HUES64 (cell line): ENCODE measurements at regions not wholly inside any gene's neighbourhood (a gene's known extent, or its start where the extent isn't known, plus 50 kb on each side); places are given as distances from the start of the nearest gene placed in this dataset.

Experiments
- H3K27ac ChIP-seq: 2 replicates; pipeline ENCODE4 v1.7.0; 2013; ENCODE audit warnings: low read depth, low read length, inconsistent platforms
- H3K27me3 ChIP-seq: 2 replicates; pipeline ENCODE4 v1.6.1; 2013; ENCODE audit warnings: mild to moderate bottlenecking, low read length; ENCODE audit not compliant: insufficient read depth
- H3K36me3 ChIP-seq: 2 replicates; pipeline ENCODE4 v1.6.1; 2013; ENCODE audit warnings: mild to moderate bottlenecking, low read length; ENCODE audit not compliant: insufficient read depth
- H3K4me1 ChIP-seq: 2 replicates; pipeline ENCODE4 v1.6.1; 2013; ENCODE audit warnings: mild to moderate bottlenecking, low read length, moderate library complexity; ENCODE audit not compliant: insufficient read depth
- H3K4me3 ChIP-seq: 2 replicates; pipeline ENCODE4 v1.5.1; 2013; ENCODE audit warnings: mild to moderate bottlenecking, low read length, moderate library complexity
- H3K9ac ChIP-seq: 2 replicates; pipeline ENCODE4 v1.6.1; 2013; ENCODE audit warnings: mild to moderate bottlenecking, low read depth, low read length
- H3K9me3 ChIP-seq: 2 replicates; pipeline ENCODE4 v1.6.1; 2013; ENCODE audit warnings: low read depth, low read length; ENCODE audit not compliant: insufficient read depth
- WGBS: fragments of 150-250, 120-280 bp; methylation state at CpG from one replicate; pipeline ENCODE4 v1.1.7; 2013; ENCODE audit warnings: missing lambda C conversion rate; 5-methylcytosine and 5-hydroxymethylcytosine counted together

DNA sequence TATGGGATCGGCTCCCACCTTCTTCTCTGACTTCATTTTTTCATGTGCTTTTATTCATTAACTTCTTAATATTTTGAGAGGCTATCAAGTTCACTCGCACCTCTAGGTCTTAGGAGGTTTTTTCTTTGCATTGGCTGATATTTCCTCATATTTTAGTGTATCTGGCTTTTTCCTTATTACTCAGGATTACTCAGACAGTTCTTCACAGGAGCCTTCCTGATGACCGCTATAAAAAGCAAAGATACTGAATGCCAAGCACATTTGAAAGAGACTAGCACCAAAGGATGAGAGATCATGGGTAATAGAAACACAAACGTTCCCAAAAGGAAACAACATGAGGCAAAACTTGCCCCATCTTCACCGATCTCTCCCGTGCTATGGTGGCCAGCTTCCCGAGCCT is 409.2 kb upstream of the KLF6 start:
- Histone ChIP-seq H3K4me3 (no peak overlapping the region), H3K36me3 (no peaks in the 10 kb centered on the region), H3K9me3 (no peaks in the 10 kb centered on the region), H3K4me1 (no peaks in the 10 kb centered on the region), H3K9ac (no peak overlapping the region), H3K27ac (no peak overlapping the region), H3K27me3 (no peaks in the 10 kb centered on the region)
- WGBS, result 97% methylated on average over 6 of the region's 7 CpGs

DNA sequence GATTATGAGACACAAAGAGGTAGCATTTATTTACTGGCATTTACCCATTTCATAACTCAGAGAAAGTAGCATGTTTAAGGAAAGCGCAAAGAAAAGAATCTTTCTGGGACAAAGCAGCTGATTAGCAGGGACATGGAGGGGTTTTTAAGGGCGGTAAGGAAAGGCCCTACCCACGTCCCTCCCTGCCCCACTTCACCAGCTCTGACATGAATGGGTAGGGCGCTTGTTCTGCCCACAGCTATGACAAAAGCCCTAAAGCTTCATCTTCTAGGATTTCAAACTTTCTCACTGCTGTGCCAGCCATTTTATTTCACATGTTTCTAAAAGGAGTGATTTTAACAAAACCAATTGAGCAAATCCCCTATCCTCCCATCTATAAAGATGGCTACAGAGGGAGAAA is 406.9 kb upstream of the KLF6 start:
- Histone ChIP-seq H3K27me3 (no peaks in the 10 kb centered on the region), H3K9ac (no peak overlapping the region), H3K4me1 (no peaks in the 10 kb centered on the region), H3K27ac (no peak overlapping the region), H3K9me3 (no peaks in the 10 kb centered on the region), H3K36me3 (no peaks in the 10 kb centered on the region), H3K4me3 (no peak overlapping the region)
- 96% methylated on average over 4 of the region's 4 CpGs for WGBS

DNA sequence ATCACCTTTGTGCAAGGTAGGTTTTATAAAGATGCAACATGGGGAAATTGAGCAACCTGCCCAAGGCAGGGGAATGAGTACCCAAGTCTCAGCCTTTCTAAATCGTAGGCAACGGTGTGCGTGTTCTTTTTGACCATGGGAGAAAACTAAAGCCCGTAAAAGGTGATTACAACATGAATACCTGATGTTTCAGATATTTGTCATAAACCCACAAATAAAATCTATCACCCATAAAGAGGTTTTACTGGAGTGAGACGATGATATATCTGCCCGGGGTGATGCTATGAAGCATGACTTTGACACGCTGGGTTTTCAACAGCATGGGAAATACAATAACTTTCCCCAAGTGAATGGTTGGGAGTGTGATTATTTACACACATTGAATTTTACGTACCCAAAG is 406.3 kb upstream of the KLF6 start:
- Histone ChIP-seq H3K27me3 (no peaks in the 10 kb centered on the region), H3K36me3 (no peaks in the 10 kb centered on the region), H3K4me3 (no peak overlapping the region), H3K9ac (no peak overlapping the region), H3K27ac (no peak overlapping the region), H3K9me3 (no peaks in the 10 kb centered on the region), H3K4me1 (no peaks in the 10 kb centered on the region)
- WGBS, result 98% methylated on average over 8 of the region's 8 CpGs

DNA sequence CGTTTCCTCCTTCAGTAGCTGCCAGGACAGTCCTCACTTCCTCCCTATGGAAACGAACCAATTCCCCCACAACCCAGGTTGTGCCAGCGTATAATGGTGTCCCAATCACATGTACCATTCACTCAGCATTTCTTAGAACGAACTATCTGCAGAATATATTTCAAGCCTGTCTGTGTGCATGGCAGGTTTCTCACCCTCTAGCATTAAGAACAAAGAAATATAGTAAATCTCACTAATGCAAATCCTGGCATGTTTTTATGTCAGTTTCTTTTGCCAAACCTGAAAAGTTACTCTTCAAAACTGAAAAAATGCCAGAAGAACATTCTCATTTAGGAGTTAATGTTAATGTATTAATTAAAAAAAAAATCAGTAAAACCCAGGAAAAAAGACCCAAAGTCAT is 405.9 kb upstream of the KLF6 start:
- Histone ChIP-seq H3K4me1 (no peaks in the 10 kb centered on the region), H3K4me3 (no peak overlapping the region), H3K9ac (no peak overlapping the region), H3K27me3 (no peaks in the 10 kb centered on the region), H3K9me3 (no peaks in the 10 kb centered on the region), H3K36me3 (no peaks in the 10 kb centered on the region), H3K27ac (no peak overlapping the region)
- 92% methylated on average over 4 of the region's 4 CpGs for WGBS

DNA sequence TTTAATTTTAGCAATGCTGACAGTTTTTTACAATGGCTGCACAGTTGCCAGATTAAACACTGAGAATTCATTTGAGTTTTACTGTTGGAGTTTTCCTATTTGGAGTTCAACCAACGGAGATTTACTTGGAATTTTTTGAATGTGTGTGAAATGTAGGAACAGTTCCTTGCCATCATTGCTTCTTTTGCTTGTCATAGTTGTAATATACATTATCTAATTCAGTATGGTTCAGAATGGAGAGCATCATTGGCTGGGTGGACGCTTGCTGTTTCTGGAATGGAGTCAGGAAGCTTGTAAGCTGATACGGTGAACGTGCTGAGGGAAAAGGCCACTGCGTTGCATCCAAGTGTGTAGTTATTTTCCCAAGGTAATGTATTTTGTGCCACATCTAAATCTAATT is 404.3 kb upstream of the KLF6 start:
- no peaks in the 10 kb centered on the region for H3K9me3 ChIP-seq
- H3K27me3 ChIP-seq, result no peaks in the 10 kb centered on the region
- no peaks in the 10 kb centered on the region for H3K36me3 ChIP-seq
- H3K4me1 ChIP-seq, result no peaks in the 10 kb centered on the region
- no peak overlapping the region for H3K9ac ChIP-seq
- WGBS, result 96% methylated on average over 5 of the region's 5 CpGs
- no peak overlapping the region for H3K4me3 ChIP-seq
- H3K27ac ChIP-seq, result no peak overlapping the region

DNA sequence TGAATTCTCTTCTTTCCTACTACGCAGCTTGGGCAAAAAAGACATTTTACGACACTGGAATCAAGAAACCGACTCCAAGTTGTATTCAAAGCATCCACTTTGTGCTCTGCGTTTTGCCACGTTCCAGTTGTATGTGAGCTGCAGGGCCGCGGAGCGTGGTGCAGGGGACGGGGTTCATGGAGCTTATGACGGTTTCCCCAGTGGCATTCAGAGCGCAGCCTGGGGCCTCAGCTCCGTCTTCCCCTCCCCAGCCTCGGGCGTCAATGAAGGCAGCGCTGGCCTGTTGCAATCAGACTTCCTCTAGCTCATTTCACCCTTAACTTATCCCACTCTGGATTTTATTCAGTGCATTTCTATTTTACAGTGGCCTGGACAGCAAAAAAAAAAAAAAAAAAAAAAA is 403.4 kb upstream of the KLF6 start:
- no peak overlapping the region for H3K4me3 ChIP-seq
- 96% methylated on average over 15 of the region's 15 CpGs for WGBS
- no peaks in the 10 kb centered on the region for H3K27me3 ChIP-seq
- no peak overlapping the region for H3K27ac ChIP-seq
- H3K4me1 ChIP-seq, result no peaks in the 10 kb centered on the region
- no peaks in the 10 kb centered on the region for H3K36me3 ChIP-seq
- H3K9ac ChIP-seq, result no peak overlapping the region
- no peaks in the 10 kb centered on the region for H3K9me3 ChIP-seq

DNA sequence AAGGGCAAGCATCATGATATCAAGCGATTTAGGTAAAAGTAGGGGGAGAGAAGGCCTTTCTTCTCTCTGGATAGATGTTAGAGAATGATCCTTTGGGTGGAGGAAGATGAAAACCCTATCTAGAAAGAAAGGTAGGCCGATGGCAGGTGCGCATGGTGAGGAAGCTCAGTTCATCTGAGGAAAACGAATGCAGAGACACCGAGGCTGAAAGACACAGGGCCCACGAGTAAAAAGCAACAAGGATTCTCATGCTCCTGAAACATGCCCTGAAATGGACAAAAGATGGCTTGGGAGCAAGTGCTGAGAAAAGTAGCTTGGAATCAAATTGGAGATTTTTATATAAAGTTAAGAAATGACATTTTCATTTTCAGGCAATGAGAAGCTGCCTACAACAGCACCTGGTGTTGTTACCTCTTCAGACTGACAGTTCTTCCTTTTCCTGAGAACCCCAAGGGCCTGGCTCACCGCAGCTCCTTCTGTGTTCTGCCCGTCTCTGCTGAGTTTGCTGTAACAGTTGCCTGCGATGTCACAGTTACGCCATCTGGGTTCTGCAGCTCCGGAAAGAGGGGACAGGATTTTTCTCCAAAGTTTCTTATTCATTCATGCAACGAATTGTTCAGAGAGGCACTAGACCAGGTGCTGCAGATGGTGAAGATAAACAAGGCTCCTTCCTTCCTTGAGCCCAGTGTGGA is 402.0 kb upstream of the KLF6 start:
- no peak overlapping the region for H3K4me3 ChIP-seq
- no peak overlapping the region for H3K27ac ChIP-seq
- WGBS, result 94% methylated on average over 12 of the region's 12 CpGs

DNA sequence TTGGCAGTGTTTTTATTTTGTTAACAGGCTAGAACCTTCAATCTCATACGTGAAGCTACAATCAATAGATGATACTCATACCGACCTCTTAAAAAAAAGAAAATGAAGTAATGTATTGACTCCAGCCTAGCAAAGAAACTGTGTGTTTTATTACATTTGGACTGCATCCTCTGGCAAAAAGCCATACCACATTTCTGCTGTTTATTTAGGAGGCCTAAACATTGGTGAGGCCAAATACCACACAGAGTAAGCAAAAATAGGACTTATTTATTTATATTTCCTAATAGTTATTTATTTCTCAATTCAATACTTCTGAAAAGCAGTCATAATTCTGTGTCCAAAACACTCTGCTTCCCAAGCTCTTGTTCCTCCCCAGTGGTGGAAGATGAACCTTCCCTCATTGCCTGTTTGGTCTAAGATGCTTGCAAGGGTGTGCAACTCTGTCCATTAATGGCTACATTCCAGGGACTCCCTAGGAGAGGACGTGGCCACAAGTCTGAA is 398.8 kb upstream of the KLF6 start:
- no peak overlapping the region for H3K9ac ChIP-seq
- H3K4me1 ChIP-seq, result no peaks in the 10 kb centered on the region
- H3K9me3 ChIP-seq, result no peaks in the 10 kb centered on the region
- H3K36me3 ChIP-seq, result no peaks in the 10 kb centered on the region
- H3K27me3 ChIP-seq, result no peaks in the 10 kb centered on the region
- no peak overlapping the region for H3K27ac ChIP-seq
- WGBS, result 81% methylated on average over 2 of the region's 3 CpGs
- no peak overlapping the region for H3K4me3 ChIP-seq

More for the DNA sequence above, 402.0 kb upstream of the KLF6 start:
- no peaks in the 10 kb centered on the region for H3K4me1 ChIP-seq
- H3K9ac ChIP-seq, result no peak overlapping the region
- no peaks in the 10 kb centered on the region for H3K36me3 ChIP-seq
- no peaks in the 10 kb centered on the region for H3K27me3 ChIP-seq
- H3K9me3 ChIP-seq, result no peaks in the 10 kb centered on the region

DNA sequence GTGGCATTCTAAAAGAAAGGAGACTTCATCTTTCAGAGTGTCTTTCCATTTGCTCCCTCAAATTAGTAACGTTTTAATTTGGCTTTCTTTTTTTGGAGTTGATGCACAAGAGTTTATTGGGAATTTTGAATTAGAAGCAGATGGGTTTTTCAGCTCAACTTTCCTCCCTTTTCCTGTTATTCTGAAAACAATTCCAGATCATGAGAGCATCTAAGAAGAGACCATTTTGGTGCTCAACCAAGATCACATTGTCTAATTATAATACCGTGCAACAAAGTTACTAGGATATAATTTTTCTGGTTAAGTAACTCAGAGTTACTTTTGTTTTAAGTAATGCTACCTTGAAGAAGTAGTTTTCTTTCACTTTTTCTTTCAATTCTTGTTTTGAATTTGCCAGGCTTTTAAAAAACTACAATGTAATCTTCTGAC is 396.6 kb upstream of the KLF6 start:
- Histone ChIP-seq H3K4me1 (no peaks in the 10 kb centered on the region), H3K9ac (no peak overlapping the region), H3K36me3 (no peaks in the 10 kb centered on the region), H3K27ac (no peak overlapping the region), H3K4me3 (no peak overlapping the region), H3K9me3 (no peaks in the 10 kb centered on the region), H3K27me3 (no peaks in the 10 kb centered on the region)
- WGBS, result 93% methylated on average over 2 of the region's 2 CpGs

DNA sequence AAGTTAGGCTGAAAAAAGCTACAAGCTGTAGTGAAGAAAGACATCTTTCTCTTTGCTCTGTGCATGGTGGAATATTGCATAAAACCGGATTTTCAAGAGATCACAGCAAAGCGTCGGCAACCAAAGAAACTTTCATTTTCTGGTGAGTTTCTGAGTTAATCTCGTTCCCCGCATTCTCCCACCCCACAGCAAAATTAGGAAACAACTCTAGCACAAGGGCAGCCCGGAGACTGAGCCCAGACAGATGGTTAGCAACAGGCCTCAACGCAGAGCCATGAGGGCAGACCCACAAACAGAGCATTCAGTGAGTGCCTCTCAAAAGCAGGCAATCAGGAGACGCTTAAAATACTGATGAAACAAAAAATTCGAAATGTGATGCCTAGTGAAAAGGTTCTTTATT is 396.1 kb upstream of the KLF6 start:
- H3K27me3 ChIP-seq, result no peaks in the 10 kb centered on the region
- H3K4me1 ChIP-seq, result no peaks in the 10 kb centered on the region
- H3K36me3 ChIP-seq, result no peaks in the 10 kb centered on the region
- no peak overlapping the region for H3K27ac ChIP-seq
- H3K9me3 ChIP-seq, result no peaks in the 10 kb centered on the region
- H3K4me3 ChIP-seq, result no peak overlapping the region
- WGBS, result 94% methylated on average over 9 of the region's 9 CpGs
- no peak overlapping the region for H3K9ac ChIP-seq

DNA sequence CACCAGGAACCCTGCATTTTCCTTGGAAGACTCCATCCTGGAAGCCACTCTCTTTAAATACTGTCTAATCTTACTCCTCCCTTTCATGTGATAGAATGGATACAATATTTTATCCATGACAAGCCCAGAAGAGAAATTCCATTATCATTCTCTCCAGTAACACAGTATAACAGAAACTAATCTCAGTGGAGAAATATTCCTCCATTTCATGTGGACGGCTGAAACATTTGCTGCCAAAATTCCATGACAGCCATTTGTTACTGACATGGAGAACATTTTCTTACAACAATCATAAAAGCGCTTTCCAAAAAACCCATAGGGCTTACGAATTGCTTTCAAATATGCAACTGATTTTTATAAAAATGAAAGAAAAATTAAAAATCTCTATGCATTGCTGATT is 392.8 kb upstream of the KLF6 start:
- no peaks in the 10 kb centered on the region for H3K27me3 ChIP-seq
- H3K36me3 ChIP-seq, result no peaks in the 10 kb centered on the region
- H3K4me1 ChIP-seq, result no peaks in the 10 kb centered on the region
- H3K4me3 ChIP-seq, result no peak overlapping the region
- 98% methylated on average over 2 of the region's 3 CpGs for WGBS
- H3K9me3 ChIP-seq, result no peaks in the 10 kb centered on the region
- H3K9ac ChIP-seq, result no peak overlapping the region
- H3K27ac ChIP-seq, result no peak overlapping the region
